DND-41 (cell line): ENCODE measurements at regions not wholly inside any gene's neighbourhood (a gene's known extent, or its start where the extent isn't known, plus 50 kb on each side); places are given as distances from the start of the nearest gene placed in this dataset.

Experiments
- CTCF ChIP-seq: IDR thresholded peaks from 2 replicates; pipeline ENCODE4 v1.5.1; 2012; ENCODE audit warnings: borderline replicate concordance, low read length, moderate library complexity, mild to moderate bottlenecking; ENCODE audit not compliant: poor library complexity, severe bottlenecking; ENCODE audit errors: extremely low read depth
- EZH2 ChIP-seq: IDR thresholded peaks from 3 replicates; pipeline ENCODE4 v1.6.1; 2012; ENCODE audit warnings: borderline replicate concordance, low read depth, mild to moderate bottlenecking, moderate library complexity, low read length, inconsistent platforms; ENCODE audit not compliant: severe bottlenecking

DNA sequence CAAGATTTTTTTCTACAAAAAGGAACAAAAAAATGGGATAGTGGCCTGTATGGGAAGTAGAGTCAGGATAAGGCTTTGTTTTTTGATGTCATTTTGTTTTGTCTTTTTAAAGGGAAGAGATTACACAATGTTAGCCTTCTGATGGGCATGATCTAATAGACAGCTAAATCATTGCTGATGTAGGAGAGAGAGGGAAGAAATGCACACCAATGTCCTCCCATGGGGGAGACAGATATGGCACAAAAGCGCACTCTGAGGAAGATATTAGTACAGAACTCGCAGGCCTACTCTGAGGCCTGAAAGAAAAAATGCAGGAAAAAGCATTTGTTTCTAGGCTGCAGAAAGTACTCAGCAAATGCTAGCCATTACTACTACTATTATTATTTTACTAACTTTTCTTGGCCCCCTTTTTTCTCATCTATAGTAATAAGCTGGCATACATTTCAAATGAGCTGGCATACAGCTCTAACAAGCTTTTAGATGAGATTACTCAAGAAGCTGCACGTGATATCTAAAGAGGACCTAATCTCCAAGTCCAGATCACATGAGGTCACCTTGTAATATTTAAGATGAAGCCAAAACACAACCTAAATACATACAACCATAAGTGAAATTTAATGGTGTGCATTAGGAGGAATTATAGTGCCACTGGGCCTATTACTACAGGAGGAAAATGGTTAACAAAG lies 269.4 kb upstream of the TANK start:
- TF ChIP-seq CTCF, result no peak
- no peak for TF ChIP-seq EZH2
